Astrocyte of the spinal cord (primary cell): ENCODE measurements at regions not wholly inside any gene's neighbourhood (a gene's known extent, or its start where the extent isn't known, plus 50 kb on each side); places are given as distances from the start of the nearest gene placed in this dataset.
A peak's percentile ranks its signal among the peaks of the same experiment; 100 is the strongest.

Experiments
- DNase-seq: peaks from one replicate; pipeline ENCODE4 v3.0.0; 2011; ENCODE audit warnings: low read depth, low spot score
- H3K4me3 ChIP-seq: 2 replicates; pipeline ENCODE4 v1.5.1; 2011; ENCODE audit warnings: low read depth, mild to moderate bottlenecking, low read length, moderate library complexity
- CTCF ChIP-seq: IDR thresholded peaks from 2 replicates; pipeline ENCODE4 v1.5.1; 2012; ENCODE audit warnings: low read depth, mild to moderate bottlenecking, low read length, inconsistent platforms
- in situ Hi-C: cut with HindIII; loops from 2 replicates; pipeline ENCODE4 v1.10.0; 2017; ENCODE audit warnings: low sequenced_read_pairs

GRCh38 chr14:51432302-51432948 lies 192.4 kb downstream of the TMX1 start:
- H3K4me3 ChIP-seq, result no peak overlapping the region
- TF ChIP-seq CTCF, result no peak
- DNase-seq, result no peak
- in situ Hi-C loops, result no loop called here

GRCh38 chr14:51436630-51437029 lies 196.6 kb downstream of the TMX1 start:
- in situ Hi-C loops, result no loop called here
- no peak for TF ChIP-seq CTCF
- H3K4me3 ChIP-seq, result no peak overlapping the region

GRCh38 chr14:51439896-51440295 lies 199.8 kb downstream of the TMX1 start:
- TF ChIP-seq CTCF, result no peak
- DNase-seq, result no peak
- in situ Hi-C loops, result no loop called here
- no peak overlapping the region for H3K4me3 ChIP-seq

More at GRCh38 chr14:51436630-51437029, 196.6 kb downstream of the TMX1 start:
- DNase-seq, result no peak

- DNase-seq, result no peak
- in situ Hi-C loops, result no loop called here
- TF ChIP-seq CTCF, result no peak
- no peak overlapping the region for H3K4me3 ChIP-seq
Measured at GRCh38 chr14:51441001-51441400, 201.0 kb downstream of the TMX1 start.

- in situ Hi-C loops, result no loop called here
- peak; percentile 97 for DNase-seq
- H3K4me3 ChIP-seq, result no peak overlapping the region
- TF ChIP-seq CTCF, result no peak
Measured at GRCh38 chr14:51442513-51443175, 202.6 kb downstream of the TMX1 start.

GRCh38 chr14:51443195-51444018 lies 203.4 kb downstream of the TMX1 start:
- in situ Hi-C loops, result no loop called here
- DNase-seq, result peak; percentile 22
- no peak for TF ChIP-seq CTCF
- H3K4me3 ChIP-seq, result no peak overlapping the region
